ENCODE measurements at regions not wholly inside any gene's neighbourhood (a gene's known extent, or its start where the extent isn't known, plus 50 kb on each side); places are given as distances from the start of the nearest gene placed in this dataset.

DNA sequence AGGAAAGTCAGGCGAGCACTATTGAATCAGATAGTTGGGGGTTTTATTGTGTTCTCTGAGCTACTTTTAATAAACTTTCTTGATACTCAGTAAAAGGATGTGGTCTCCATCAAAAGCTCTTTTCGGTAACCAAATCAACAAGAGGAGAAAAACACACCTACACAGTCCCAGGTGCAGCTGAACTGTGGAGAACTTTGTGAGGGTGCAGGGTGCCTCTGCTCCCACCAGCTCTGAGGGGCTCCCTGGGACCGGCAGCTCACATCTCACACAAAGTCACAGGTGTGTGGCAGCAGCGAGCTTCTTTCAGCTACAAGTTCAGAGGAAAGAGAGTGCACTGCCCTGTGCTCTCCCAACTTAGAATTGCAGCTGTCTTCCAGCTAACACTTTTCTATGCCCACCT, 650.4 kb downstream of the RNF144A start:
- no peak for TF ChIP-seq POLR2A (IDR thresholded peaks at IDR 0.05)
- TF ChIP-seq, protein P1, sequence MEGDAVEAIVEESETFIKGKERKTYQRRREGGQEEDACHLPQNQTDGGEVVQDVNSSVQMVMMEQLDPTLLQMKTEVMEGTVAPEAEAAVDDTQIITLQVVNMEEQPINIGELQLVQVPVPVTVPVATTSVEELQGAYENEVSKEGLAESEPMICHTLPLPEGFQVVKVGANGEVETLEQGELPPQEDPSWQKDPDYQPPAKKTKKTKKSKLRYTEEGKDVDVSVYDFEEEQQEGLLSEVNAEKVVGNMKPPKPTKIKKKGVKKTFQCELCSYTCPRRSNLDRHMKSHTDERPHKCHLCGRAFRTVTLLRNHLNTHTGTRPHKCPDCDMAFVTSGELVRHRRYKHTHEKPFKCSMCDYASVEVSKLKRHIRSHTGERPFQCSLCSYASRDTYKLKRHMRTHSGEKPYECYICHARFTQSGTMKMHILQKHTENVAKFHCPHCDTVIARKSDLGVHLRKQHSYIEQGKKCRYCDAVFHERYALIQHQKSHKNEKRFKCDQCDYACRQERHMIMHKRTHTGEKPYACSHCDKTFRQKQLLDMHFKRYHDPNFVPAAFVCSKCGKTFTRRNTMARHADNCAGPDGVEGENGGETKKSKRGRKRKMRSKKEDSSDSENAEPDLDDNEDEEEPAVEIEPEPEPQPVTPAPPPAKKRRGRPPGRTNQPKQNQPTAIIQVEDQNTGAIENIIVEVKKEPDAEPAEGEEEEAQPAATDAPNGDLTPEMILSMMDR (IDR thresholded peaks at IDR 0.05): no peak
- TF ChIP-seq POLR2AphosphoS5 (IDR thresholded peaks at IDR 0.05): no peak
